ENCODE measurements at regions not wholly inside any gene's neighbourhood (a gene's known extent, or its start where the extent isn't known, plus 50 kb on each side); places are given as distances from the start of the nearest gene placed in this dataset.
A peak's percentile ranks its signal among the peaks of the same experiment; 100 is the strongest.

- intact Hi-C loops (cut with DNase I): no loop called here
- Histone ChIP-seq H3K36me3 (replicated peaks in 1 of 2) (peaks cover 0 to 5% of the 10 kb centered on the region in 2 donors), H3K4me3 (no peak overlapping the region), H3K27ac (no peak overlapping the region), H3K4me1 (replicated peaks in 1 of 2) (no peaks in the 10 kb centered on the region), H3K9me3 (replicated peaks in 1 of 3) (no peaks in the 10 kb centered on the region), H3K27me3 (no peaks in the 10 kb centered on the region)
- 91 to 94% (median 91%) methylated on average over 6 to 11 of the region's 11 CpGs for WGBS, 4 donors
- peak in 3 of 7 donors; percentile 7 to 39 (median 12) for DNase-seq
- no peak for TF ChIP-seq POLR2A (IDR thresholded peaks at IDR 0.05)
- TF ChIP-seq CTCF (IDR thresholded peaks at IDR 0.05): no peak
These were observed 257.3 kb downstream of the GLI2 start for GRCh38 chr2:120992791-120993555.

GRCh38 chr2:120993661-120994060 is 258.0 kb downstream of the GLI2 start:
- DNase-seq: peak in 3 of 7 donors; percentile 8 to 46 (median 9)
- TF ChIP-seq POLR2A (IDR thresholded peaks at IDR 0.05): no peak
- no peak for TF ChIP-seq CTCF (IDR thresholded peaks at IDR 0.05)
- WGBS, 4 donors: 77 to 85% (median 81%) methylated on average over 6 to 9 of the region's 9 CpGs

GRCh38 chr2:120994301-120994995 is 258.8 kb downstream of the GLI2 start:
- Histone ChIP-seq H3K27ac (no peak overlapping the region), H3K9me3 (replicated peaks in 1 of 3) (no peaks in the 10 kb centered on the region), H3K27me3 (no peaks in the 10 kb centered on the region), H3K36me3 (replicated peaks in 1 of 2) (no peaks in the 10 kb centered on the region), H3K4me3 (no peak overlapping the region), H3K4me1 (replicated peaks in 1 of 2) (no peaks in the 10 kb centered on the region)
- DNase-seq: peak in 3 of 7 donors; percentile 6 to 24 (median 7)
- TF ChIP-seq POLR2A (IDR thresholded peaks at IDR 0.05): no peak
- no peak for TF ChIP-seq CTCF (IDR thresholded peaks at IDR 0.05)
- intact Hi-C loops (cut with DNase I): no loop called here
- 93 to 96% (median 94%) methylated on average over 11 to 14 of the region's 14 CpGs for WGBS, 4 donors

More at GRCh38 chr2:120993661-120994060, 258.0 kb downstream of the GLI2 start:
- Histone ChIP-seq H3K27me3 (no peaks in the 10 kb centered on the region), H3K27ac (no peak overlapping the region), H3K4me3 (no peak overlapping the region), H3K9me3 (replicated peaks in 1 of 3) (no peaks in the 10 kb centered on the region), H3K4me1 (replicated peaks in 1 of 2) (no peaks in the 10 kb centered on the region), H3K36me3 (replicated peaks in 1 of 2) (peaks cover 0 to 5% of the 10 kb centered on the region in 2 donors)
- intact Hi-C loops (cut with DNase I): no loop called here

- H3K4me1 ChIP-seq (replicated peaks in 1 of 2): no peaks in the 10 kb centered on the region
- H3K27ac ChIP-seq: no peak overlapping the region
- H3K27me3 ChIP-seq: no peaks in the 10 kb centered on the region
- no peaks in the 10 kb centered on the region for H3K36me3 ChIP-seq (replicated peaks in 1 of 2)
- intact Hi-C loops (cut with DNase I): no loop called here
- H3K9me3 ChIP-seq (replicated peaks in 1 of 3): no peaks in the 10 kb centered on the region
- H3K4me3 ChIP-seq: no peak overlapping the region
- DNase-seq: no peak
- TF ChIP-seq CTCF (IDR thresholded peaks at IDR 0.05) (no peak), POLR2A (IDR thresholded peaks at IDR 0.05) (no peak)
- 89 to 93% (median 92%) methylated on average over 7 of the region's 7 CpGs for WGBS, 4 donors
These were observed 259.5 kb downstream of the GLI2 start for GRCh38 chr2:120995152-120995551.
